ENCODE measurements at regions not wholly inside any gene's neighbourhood (a gene's known extent, or its start where the extent isn't known, plus 50 kb on each side); places are given as distances from the start of the nearest gene placed in this dataset.

GRCh38 chr2:120828829-120829632 lies 93.4 kb downstream of the GLI2 start:
- DNase-seq (ENCODE audit: low read depth): no peak

DNA sequence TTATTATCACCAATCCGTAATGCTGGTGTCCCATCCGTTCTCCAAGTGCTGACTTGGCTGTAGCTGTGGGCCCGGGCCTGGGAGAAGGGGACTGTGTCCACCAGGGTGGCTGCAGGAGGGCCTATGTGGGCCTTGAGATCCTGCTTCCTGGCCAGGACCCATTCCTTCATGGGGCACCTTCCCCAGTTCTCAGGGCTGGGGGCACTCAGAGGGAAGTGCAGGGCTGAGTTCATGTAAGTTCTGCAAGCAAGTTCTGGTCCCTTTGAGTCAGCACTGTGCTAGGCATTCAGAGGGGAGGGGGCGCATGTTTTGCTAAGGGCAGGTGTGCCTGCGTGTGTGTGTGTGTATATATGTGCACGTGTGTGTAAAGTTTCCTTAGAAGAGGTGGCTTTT lies 94.0 kb downstream of the GLI2 start:
- DNase-seq (ENCODE audit: low read depth): no peak

DNA sequence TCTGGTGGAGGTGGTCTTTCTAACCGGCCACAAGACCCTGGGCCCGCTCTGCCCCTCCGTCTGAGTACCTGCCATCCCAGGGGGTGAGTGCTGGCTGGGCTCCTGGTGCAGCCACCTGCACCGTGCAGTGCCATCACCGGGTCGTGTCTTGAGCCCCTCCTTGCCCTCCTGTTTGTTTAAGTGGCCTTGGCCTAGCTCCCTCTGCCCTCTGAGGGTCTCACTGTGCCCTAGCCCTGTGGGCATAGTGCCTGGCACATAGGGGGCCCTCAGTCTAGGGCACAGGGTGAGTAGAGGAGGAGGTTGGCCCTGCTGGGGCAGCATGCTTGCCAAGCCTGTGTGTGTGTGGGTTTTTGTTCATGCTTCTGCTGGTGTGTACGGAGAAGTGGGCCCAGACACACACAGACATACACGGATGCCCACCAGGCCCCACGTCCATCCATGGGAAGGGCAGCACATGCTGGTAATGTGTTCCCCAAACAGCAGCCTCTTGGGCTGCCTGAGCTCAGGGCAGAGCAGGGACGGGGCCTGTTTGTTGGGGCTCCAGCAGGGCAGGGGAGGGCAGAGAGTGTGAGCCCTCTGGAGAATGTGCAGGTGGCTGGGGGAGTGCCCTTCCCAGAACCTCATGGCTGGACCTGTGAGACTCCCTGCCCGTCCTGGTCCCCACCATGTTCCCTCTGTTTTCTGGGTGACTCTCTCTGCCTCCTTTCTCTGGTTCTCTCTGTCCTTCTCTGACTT lies 94.6 kb downstream of the GLI2 start:
- DNase-seq (ENCODE audit: low read depth): no peak

- no peak for DNase-seq (ENCODE audit: low read depth)
These were observed 95.4 kb downstream of the GLI2 start for GRCh38 chr2:120831086-120831485.

GRCh38 chr2:120831891-120832290 lies 96.2 kb downstream of the GLI2 start:
- no peak for DNase-seq (ENCODE audit: low read depth)

DNA sequence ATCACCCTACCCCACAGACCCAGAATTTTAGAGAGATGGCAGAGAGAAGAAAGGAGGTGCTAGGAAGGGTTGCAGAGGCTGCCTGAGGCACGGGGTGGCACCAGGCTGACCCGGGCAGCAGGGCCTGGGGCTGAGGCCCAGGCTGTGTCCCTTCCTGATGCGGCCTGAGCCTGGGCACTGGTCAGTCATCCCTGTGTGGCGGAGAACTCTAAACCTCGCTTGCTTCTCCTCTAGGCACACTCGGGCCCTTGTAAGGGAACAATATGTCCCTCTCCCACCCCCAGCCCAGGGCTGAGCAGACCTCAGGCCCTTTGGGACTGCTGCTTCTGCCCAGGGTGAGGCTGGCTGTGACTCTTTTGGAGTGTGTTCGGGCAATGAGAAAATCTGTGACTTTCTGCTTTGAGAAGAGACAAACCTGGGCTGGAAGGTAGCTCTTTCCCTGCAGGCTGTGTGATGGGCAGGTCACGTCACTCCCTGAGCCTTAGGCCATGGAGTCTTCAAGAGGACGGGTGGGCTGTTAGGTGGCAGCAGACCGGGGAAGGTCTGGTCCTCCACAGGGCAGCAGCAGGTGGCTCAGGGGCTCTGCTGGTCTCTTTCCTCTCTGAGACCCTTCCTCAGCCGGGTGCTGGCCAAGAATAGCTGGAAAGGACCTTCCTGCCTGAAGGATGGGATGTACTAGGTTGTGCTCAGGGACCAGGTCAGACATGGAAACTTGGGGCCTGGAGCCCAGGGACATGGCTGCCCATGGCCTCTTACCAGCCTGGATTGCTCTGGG lies 96.8 kb downstream of the GLI2 start:
- no peak for DNase-seq (ENCODE audit: low read depth)

DNA sequence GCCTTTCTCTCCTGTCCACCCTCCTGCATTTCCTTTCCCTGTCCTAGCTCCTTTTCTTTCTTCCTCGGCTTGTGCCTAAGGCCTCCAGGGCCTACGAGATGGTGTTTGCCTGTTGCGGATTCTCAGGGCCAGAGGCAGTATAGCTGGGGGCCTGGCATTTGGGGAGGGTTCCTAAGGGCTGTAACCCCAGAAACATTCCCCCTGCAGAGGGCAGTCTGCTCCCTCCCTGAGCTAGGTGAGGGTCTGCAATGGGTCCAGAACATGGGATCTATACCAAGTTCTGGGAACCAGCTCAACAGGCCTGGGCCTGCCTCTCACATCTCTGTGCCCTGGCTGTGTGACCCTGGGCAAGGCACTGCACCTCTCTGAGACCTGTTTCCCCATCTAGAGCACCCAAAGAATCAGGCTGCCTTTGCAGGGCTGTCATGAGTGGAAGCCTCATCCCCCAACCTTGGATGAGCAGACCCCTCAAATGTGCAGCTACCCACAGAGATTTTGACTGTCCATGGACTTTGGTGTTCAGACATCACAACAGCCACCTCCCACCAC lies 97.5 kb downstream of the GLI2 start:
- DNase-seq (ENCODE audit: low read depth): no peak

- DNase-seq (ENCODE audit: low read depth): no peak
These were observed 98.5 kb downstream of the GLI2 start for GRCh38 chr2:120834206-120834605.

DNA sequence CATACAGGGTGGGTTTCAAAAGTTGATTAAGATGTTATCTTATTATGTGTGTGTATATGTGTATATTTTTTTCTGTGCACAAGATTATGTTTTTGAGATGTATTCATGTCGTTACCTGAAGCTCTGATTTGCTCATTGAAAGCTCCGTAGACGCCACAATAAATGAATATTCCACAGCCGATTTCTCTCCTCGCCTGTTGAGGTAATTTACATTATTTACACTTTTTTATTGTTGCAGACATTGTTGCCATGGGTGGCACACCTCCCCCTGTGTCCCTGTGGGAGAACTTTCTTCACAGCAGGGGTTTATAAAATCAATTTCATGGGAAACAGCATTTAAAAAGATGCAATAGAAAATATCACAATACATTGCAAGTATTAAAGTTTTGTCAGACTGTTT lies 100.6 kb downstream of the GLI2 start:
- no peak for DNase-seq (ENCODE audit: low read depth)

DNA sequence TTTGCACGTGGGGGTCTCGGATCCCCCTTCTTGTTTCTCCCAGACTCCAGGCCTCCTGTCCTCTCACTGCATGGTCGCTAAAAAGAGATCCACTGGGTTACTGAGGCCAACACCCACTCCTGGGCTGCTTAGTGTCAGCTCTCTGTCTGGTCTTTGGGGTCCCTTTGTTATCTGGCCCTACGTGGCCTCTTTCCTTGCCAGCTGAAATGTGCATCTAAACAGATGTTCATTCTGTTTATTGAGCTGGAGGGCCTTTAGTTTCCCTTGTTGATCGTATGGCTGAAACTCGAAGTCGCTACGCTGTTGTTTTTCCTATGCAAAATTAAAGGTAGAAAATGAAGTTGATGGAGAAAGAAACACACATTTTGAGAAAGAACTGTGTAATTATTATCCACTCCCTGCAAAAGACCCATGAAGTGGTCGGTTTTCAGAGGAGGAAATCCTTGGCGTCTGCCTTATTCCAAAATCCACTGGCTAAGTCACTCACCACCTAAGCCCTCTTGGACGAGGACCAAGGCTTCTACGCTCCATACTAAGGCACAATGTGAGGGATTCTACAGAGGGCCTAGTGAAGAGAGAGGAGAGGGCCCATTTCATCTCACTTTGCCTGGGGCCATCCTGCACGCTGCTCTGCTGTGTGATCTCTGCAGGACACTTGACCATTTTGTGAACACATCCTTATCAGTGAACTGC lies 105.3 kb downstream of the GLI2 start:
- no peak for DNase-seq (ENCODE audit: low read depth)

GRCh38 chr2:120842456-120843439 lies 107.1 kb downstream of the GLI2 start:
- DNase-seq (ENCODE audit: low read depth): no peak

- DNase-seq (ENCODE audit: low read depth): no peak
These were observed 108.5 kb downstream of the GLI2 start for GRCh38 chr2:120844070-120844738.

DNA sequence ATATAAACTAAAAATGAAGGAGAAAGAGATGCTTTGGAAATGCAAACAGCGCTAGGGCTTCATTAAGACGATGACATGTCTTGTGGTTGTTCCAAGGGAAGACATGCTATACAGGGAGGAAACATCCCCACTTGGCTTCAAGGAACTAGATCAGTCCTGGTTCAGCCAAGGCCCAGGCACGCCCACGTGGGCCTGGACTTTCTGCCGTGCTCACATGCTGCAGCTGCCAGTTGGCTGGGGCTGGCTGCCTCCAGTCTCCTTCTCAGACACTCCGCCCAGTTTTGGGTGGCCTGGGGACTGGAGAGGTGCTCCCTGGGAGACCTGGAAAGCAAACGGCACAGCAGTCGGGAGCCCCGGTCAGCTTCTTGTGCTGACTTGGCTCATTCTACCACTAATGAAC lies 109.6 kb downstream of the GLI2 start:
- no peak for DNase-seq (ENCODE audit: low read depth)

GRCh38 chr2:120846406-120847095 lies 110.9 kb downstream of the GLI2 start:
- no peak for DNase-seq (ENCODE audit: low read depth)

DNA sequence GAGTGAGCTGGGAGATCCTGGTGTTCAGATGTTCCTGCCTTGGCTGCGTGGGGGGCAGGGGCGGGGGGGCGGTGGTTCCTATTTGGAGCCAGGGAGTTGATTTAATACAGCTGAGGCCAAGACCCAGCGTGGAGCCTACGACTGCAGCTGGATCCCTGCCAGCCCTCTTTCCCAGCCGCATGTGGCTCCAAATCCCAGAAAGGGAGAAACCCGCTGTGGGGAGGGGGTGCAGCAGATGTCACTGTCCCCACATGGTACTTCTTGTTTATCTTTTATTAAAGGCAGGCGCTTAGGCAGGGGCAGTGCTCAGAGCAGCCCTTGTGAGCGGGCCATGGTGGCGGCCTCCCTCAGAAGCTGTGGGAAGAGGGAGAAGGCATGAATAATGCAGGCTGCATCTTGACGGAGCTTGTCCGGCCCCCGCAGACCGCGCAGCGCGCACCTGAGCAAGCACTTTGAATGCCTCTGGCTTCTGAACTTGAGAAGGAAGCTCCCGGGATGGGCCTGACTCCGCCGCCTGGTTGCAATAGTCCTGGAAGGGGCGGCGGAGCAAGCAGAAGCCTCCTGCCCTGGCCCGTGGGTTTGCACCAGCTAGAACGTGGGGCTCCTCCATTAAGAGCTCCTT lies 112.1 kb downstream of the GLI2 start:
- DNase-seq (ENCODE audit: low read depth): no peak

GRCh38 chr2:120849278-120849677 lies 113.6 kb downstream of the GLI2 start:
- no peak for DNase-seq (ENCODE audit: low read depth)

- no peak for DNase-seq (ENCODE audit: low read depth)
These were observed 114.9 kb downstream of the GLI2 start for GRCh38 chr2:120850551-120850950.

DNA sequence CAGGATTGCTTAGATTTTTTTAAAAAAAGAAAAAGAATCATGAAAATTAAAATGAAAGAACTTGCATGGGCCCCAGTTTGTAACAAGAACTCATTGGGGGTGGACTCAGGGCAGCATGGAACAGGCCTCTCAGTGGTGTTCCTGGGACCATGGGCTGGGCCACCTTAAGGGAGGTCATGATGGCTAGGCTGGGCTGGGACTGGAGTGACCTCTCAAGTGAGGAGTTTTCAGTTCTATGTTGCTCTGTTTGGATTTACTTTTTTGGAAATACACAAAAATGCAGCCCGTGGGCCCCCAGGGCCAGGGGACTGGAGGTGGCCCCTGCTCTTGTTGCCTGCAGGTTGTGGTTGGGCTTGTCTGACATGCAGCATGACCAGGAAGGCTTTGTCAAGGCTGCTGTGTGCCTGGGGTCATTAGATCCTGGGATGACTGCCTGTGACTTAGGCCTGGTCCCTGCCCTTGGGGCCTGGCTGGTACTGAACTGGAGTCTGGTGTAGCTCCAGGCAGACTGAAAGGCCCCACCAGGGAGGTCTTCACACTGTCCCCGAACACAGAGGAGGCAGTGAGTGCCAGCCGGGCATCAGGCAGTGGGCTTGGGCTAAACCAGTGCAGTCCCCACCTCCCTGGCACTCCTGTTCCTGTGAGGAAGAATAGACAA lies 115.6 kb downstream of the GLI2 start:
- DNase-seq (ENCODE audit: low read depth): no peak

Data from T follicular helper cell (primary cell).